ENCODE measurements at regions not wholly inside any gene's neighbourhood (a gene's known extent, or its start where the extent isn't known, plus 50 kb on each side); places are given as distances from the start of the nearest gene placed in this dataset.

GRCh38 chr5:19319252-19319651 lies 668.7 kb downstream of the CDH18 start:
- no peak for TF ChIP-seq CTCF (IDR thresholded peaks at IDR 0.05)
- TF ChIP-seq POLR2A (IDR thresholded peaks at IDR 0.05): no peak
- no peak for TF ChIP-seq POLR2AphosphoS5 (IDR thresholded peaks at IDR 0.05)

Measured in breast epithelium (tissue), 3 donors.